ENCODE measurements at regions not wholly inside any gene's neighbourhood (a gene's known extent, or its start where the extent isn't known, plus 50 kb on each side); places are given as distances from the start of the nearest gene placed in this dataset.

DNA sequence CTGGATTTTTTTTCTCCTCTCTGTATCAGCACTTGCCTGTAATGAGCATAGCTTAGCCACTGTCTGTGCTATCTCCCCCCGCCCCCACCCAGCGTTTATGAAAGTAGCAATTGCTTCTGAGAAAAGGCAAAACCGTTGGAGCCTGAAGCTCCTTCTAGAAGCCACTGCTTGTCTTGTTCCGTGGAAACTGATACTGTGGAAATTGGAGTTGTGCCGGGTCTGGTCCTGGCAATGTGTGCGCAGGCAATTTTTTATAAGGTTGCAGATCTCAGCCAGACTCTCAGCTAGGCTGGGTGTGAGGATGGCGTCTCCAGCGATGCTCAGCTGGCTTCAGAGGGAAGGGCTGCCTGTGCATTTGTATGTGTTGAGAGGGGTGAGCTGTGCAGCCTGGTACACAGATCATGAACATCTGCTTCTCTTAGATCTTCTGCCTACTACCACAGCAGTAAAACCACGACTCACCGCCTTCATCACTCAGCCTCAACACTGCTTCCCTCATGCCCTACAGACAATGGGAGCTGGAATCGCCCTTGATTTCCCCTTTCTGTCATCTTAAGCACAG, 72.4 kb upstream of the GTSF1L start:
- Histone ChIP-seq H3K27me3 (no peaks in the 10 kb centered on the region), H3K4me1 (no peaks in the 10 kb centered on the region), H3K9me3 (peaks cover 0 to 5% (median 3%) of the 10 kb centered on the region in 4 donors), H3K27ac (no peak overlapping the region), H3K36me3 (no peaks in the 10 kb centered on the region), H3K4me3 (no peak overlapping the region)
- intact Hi-C loops (cut with DNase I), result no loop called here
- TF ChIP-seq POLR2AphosphoS5 (IDR thresholded peaks at IDR 0.05) (no peak), EP300 (IDR thresholded peaks at IDR 0.05) (no peak), POLR2A (IDR thresholded peaks at IDR 0.05) (no peak)
- TF ChIP-seq, protein P1, sequence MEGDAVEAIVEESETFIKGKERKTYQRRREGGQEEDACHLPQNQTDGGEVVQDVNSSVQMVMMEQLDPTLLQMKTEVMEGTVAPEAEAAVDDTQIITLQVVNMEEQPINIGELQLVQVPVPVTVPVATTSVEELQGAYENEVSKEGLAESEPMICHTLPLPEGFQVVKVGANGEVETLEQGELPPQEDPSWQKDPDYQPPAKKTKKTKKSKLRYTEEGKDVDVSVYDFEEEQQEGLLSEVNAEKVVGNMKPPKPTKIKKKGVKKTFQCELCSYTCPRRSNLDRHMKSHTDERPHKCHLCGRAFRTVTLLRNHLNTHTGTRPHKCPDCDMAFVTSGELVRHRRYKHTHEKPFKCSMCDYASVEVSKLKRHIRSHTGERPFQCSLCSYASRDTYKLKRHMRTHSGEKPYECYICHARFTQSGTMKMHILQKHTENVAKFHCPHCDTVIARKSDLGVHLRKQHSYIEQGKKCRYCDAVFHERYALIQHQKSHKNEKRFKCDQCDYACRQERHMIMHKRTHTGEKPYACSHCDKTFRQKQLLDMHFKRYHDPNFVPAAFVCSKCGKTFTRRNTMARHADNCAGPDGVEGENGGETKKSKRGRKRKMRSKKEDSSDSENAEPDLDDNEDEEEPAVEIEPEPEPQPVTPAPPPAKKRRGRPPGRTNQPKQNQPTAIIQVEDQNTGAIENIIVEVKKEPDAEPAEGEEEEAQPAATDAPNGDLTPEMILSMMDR (IDR thresholded peaks at IDR 0.05), result no peak
- 44 to 67% methylated on average over 11 of the region's 11 CpGs for WGBS, 2 donors
- no peak for DNase-seq

DNA sequence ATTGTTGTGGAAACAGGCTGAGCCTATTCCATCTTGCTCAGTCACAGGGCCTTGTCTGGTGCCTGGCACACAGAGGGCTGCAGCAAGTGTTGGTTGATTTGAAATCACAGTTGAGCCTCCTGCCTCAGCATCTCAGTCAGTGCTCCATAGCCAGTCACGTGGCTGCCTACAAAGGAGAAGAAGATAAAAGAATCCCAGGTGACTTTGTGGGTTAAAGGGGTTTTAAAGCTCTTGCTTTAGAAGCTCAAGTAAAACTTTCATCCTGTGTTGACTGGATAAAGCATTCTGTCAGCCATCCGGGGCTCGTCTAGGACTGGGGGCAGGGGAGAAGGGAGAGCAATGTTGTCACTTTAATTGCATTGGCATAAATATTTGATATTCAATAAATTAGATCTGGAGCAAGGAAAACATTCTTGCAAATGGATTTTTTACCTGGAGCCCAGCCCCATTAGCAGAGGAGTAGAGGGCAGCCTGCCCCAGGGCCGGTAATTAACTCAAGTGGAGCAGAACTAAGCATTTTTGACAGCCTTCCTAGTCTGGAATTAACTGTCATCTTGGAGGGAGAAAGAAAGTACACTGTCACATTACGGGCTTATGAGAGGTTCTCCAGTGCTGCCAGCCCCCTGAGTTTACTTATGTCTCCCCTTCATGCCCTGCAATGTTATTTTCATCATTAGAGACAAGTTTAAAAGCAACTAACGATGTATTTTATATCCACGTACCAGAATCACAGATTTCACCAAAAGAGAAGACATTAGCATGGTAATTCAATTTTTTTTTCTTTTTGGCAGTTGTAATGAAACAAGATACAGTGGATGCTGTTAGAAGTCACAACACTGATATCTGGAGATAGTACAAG, 71.7 kb upstream of the GTSF1L start:
- Histone ChIP-seq H3K4me1 (no peaks in the 10 kb centered on the region), H3K36me3 (no peaks in the 10 kb centered on the region), H3K27ac (no peak overlapping the region), H3K4me3 (no peak overlapping the region), H3K27me3 (no peaks in the 10 kb centered on the region), H3K9me3 (peaks cover 0 to 5% (median 0%) of the 10 kb centered on the region in 4 donors)
- TF ChIP-seq, protein P1 (IDR thresholded peaks at IDR 0.05), result no peak
- TF ChIP-seq EP300 (IDR thresholded peaks at IDR 0.05), result no peak
- TF ChIP-seq POLR2AphosphoS5 (IDR thresholded peaks at IDR 0.05), result no peak
- no peak for TF ChIP-seq POLR2A (IDR thresholded peaks at IDR 0.05)
- no peak for DNase-seq
- intact Hi-C loops (cut with DNase I), result no loop called here
- 66 to 79% methylated on average over 7 of the region's 7 CpGs for WGBS, 2 donors

DNA sequence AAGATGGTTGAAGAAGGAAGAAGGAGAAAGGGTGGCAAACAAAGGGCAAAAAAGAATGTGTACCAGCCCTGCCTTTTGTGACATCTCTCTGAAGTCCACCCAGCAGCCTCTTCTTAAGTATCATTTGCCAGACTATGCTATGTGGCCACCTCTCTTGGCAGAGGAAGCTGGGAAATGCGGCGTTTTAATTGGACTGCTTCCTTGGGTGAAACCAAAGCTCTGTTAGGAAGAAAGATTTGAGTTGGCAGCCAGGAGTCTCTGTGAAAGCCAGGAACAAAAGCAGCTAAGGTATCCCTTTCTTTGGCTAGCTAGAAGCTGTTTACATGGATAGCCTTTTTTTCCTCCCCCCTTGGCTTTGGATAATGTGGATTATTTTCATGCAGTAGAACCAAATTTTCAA, 67.5 kb upstream of the GTSF1L start:
- Histone ChIP-seq H3K27me3 (no peaks in the 10 kb centered on the region), H3K36me3 (no peaks in the 10 kb centered on the region), H3K9me3 (no peaks in the 10 kb centered on the region), H3K27ac (no peak overlapping the region), H3K4me1 (no peaks in the 10 kb centered on the region), H3K4me3 (no peak overlapping the region)
- intact Hi-C loops (cut with DNase I), result no loop called here
- DNase-seq, result no peak
- TF ChIP-seq POLR2AphosphoS5 (IDR thresholded peaks at IDR 0.05) (no peak), POLR2A (IDR thresholded peaks at IDR 0.05) (no peak), EP300 (IDR thresholded peaks at IDR 0.05) (no peak)
- TF ChIP-seq, protein P1 (IDR thresholded peaks at IDR 0.05), result no peak
- 92% methylated on average over 2 of the region's 2 CpGs for WGBS, 2 donors

DNA sequence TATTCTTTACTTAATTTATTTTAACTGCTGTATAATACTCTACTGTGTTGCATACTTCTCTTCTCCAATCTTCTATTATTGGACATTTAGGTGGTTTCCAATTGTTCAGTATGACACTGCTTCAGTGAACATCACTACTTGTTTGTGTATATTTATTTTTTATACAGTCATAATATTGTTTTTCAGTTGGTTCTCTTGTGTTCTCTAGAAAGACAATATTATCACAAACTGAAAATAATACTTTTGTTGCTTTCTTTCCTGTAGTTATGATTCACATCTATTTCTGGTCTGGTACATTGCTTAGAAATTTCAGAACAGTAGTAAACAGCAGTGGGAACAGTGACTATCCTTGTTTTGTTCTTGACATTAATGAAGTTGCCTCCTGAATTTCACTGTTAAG, 62.8 kb upstream of the GTSF1L start:
- no peak for DNase-seq
- Histone ChIP-seq H3K27ac (no peak overlapping the region), H3K4me3 (no peak overlapping the region), H3K4me1 (no peaks in the 10 kb centered on the region), H3K36me3 (no peaks in the 10 kb centered on the region), H3K9me3 (no peaks in the 10 kb centered on the region), H3K27me3 (no peaks in the 10 kb centered on the region)
- TF ChIP-seq POLR2AphosphoS5 (IDR thresholded peaks at IDR 0.05), result no peak
- TF ChIP-seq POLR2A (IDR thresholded peaks at IDR 0.05), result no peak
- no peak for TF ChIP-seq EP300 (IDR thresholded peaks at IDR 0.05)
- TF ChIP-seq, protein P1 (IDR thresholded peaks at IDR 0.05), result no peak
- intact Hi-C loops (cut with DNase I), result no loop called here
